HCT116 (cell line): ENCODE measurements at regions not wholly inside any gene's neighbourhood (a gene's known extent, or its start where the extent isn't known, plus 50 kb on each side); places are given as distances from the start of the nearest gene placed in this dataset.

Source experiments
- ATAC-seq: fragments of 200-7000 bp; cut with Tn5 transposase; 2 replicates; pipeline ENCODE4 v1.9.1; 2020; ENCODE audit warnings: mild to moderate bottlenecking, moderate library complexity
- BruUV-seq: library from RNA; stranded (reverse); fragments of 400-500 nt; replicated peaks from 2 replicates; lab custom pipeline; 2021; lab: Mats Ljungman, UMichigan
- CTCF ChIA-PET: fragments of 300-600 bp; sonication (Branson Sonifier 250); formaldehyde crosslinking; loops from one replicate; lab custom pipeline; 2021; ENCODE audit warnings: antibody characterized with exemption; lab: Charles Lee
- POLR2A ChIA-PET: fragments of 300-600, 350-600 bp; sonication (Branson Sonifier 250); formaldehyde crosslinking; loops from one replicate; lab custom pipeline; 2021; ENCODE audit warnings: antibody characterized with exemption; lab: Charles Lee
- RAD21 ChIA-PET, 2 experiments: fragments of 300-600 bp; sonication (Branson Sonifier 250); formaldehyde crosslinking; loops; one replicate each; lab custom pipeline; 2023; ENCODE audit warnings: low total read pairs in 2 of 2; ENCODE audit not compliant: uncharacterized antibody in 2 of 2, unreplicated experiment in 2 of 2, low non-redundant PET in 1 of 2; lab: Charles Lee
- DNase-seq: peaks from one replicate; pipeline ENCODE4 v3.0.0-alpha.2; 2010; ENCODE audit warnings: low read depth, low spot score
- H2AFZ ChIP-seq: fragments of 200-600 bp; shearing (Covaris generic), sonication (generic); 2 replicates; pipeline ENCODE4 v1.6.1; 2017; ENCODE audit warnings: low read depth, mixed run types, mixed read lengths, antibody characterized with exemption, low read length; ENCODE audit not compliant: poor library complexity, severe bottlenecking
- H3K27ac ChIP-seq: 2 replicates; pipeline ENCODE4 v1.5.1; 2012; ENCODE audit warnings: low read depth, low read length
- H3K27me3 ChIP-seq: fragments of 200-600 bp; sonication (generic); 2 replicates; pipeline ENCODE4 v1.6.1; 2016; ENCODE audit warnings: mixed run types, low read length, mixed read lengths; ENCODE audit not compliant: insufficient read depth
- H3K36me3 ChIP-seq, 2 experiments: fragments of 200-500 bp in 1 of 2; fragments of 200-600 bp in 1 of 2; sonication (Bioruptor generic) in 1 of 2; sonication (generic) in 1 of 2; 2 replicates each; pipeline versions ENCODE4 v1.5.1 to v1.6.1; 2014 to 2016; ENCODE audit warnings: low read length in 2 of 2, inconsistent platforms in 1 of 2, mixed read lengths in 1 of 2, mixed run types in 1 of 2; ENCODE audit not compliant: insufficient read depth in 2 of 2, control insufficient read depth in 1 of 2
- H3K4me1 ChIP-seq, 2 experiments: fragments of 200-600 bp in 1 of 2; sonication (generic) in 1 of 2; 2 replicates each; pipeline versions ENCODE4 v1.5.1 to v1.6.1; 2012 to 2017; ENCODE audit warnings: low read length in 2 of 2, inconsistent platforms in 1 of 2, mild to moderate bottlenecking in 1 of 2, mixed read lengths in 1 of 2, mixed run types in 1 of 2, moderate library complexity in 1 of 2; ENCODE audit not compliant: insufficient read depth in 2 of 2, control insufficient read depth in 1 of 2
- H3K4me2 ChIP-seq: fragments of 200-600 bp; sonication (generic); 2 replicates; pipeline ENCODE4 v1.6.1; 2017; ENCODE audit warnings: mixed run types, low read length, mixed read lengths
- H3K4me3 ChIP-seq, 2 experiments: fragments of 200-600 bp in 1 of 2; sonication (generic) in 1 of 2; replicated peaks in 1 of 2; 2 replicates each; pipeline ENCODE4 v1.5.1; 2011 to 2016; ENCODE audit warnings: low read length in 2 of 2, control low read depth in 1 of 2, low read depth in 1 of 2, mild to moderate bottlenecking in 1 of 2, mixed read lengths in 1 of 2, mixed run types in 1 of 2
- H3K79me2 ChIP-seq: fragments of 200-600 bp; sonication (generic); 2 replicates; pipeline ENCODE4 v1.6.1; 2017; ENCODE audit warnings: mild to moderate bottlenecking, mixed run types, low read length, moderate library complexity, mixed read lengths; ENCODE audit not compliant: insufficient read depth
- H3K9ac ChIP-seq: fragments of 200-600 bp; sonication (generic); 2 replicates; pipeline ENCODE4 v1.6.1; 2016; ENCODE audit warnings: low read length, mixed read lengths
- H3K9me2 ChIP-seq: fragments of 200-600 bp; sonication (generic), shearing (Covaris generic); 2 replicates; pipeline ENCODE4 v1.6.1; 2017; ENCODE audit warnings: mixed run types, mild to moderate bottlenecking, moderate library complexity; ENCODE audit not compliant: insufficient read depth
- H3K9me3 ChIP-seq, 2 experiments: fragments of 200-500 bp in 1 of 2; fragments of 200-600 bp in 1 of 2; sonication (Bioruptor generic) in 1 of 2; sonication (generic) in 1 of 2; 2 replicates each; pipeline ENCODE4 v1.6.1; 2014 to 2017; ENCODE audit warnings: low read length in 2 of 2, mixed read lengths in 2 of 2, inconsistent platforms in 1 of 2, low read depth in 1 of 2, mild to moderate bottlenecking in 1 of 2, mixed run types in 1 of 2, moderate library complexity in 1 of 2; ENCODE audit not compliant: control insufficient read depth in 1 of 2, insufficient read depth in 1 of 2
- H4K20me1 ChIP-seq: fragments of 200-600 bp; sonication (generic), shearing (Covaris generic); 2 replicates; pipeline ENCODE4 v1.6.1; 2017; ENCODE audit warnings: mixed run types, mild to moderate bottlenecking, moderate library complexity; ENCODE audit not compliant: insufficient read depth
- RAD21 ChIP-seq: IDR thresholded peaks from 2 replicates; pipeline ENCODE4 v1.6.1; 2012; ENCODE audit warnings: low read depth, mild to moderate bottlenecking
- REST ChIP-seq: IDR thresholded peaks from 2 replicates; pipeline ENCODE4 v1.6.1; 2012; ENCODE audit warnings: low read depth
- TCF7L2 ChIP-seq: IDR thresholded peaks from 2 replicates; pipeline ENCODE4 v1.7.0; 2011; ENCODE audit warnings: borderline replicate concordance, inconsistent platforms; ENCODE audit not compliant: insufficient read depth, insufficient read length; ENCODE audit errors: extremely low read depth
- intact Hi-C: fragments of 100-400 bp; cut with micrococcal nuclease; formaldehyde crosslinking; loops from 2 replicates; pipeline ENCODE4 v1.10.0; 2022

GRCh38 chr11:71191201-71191600 is 61.2 kb downstream of the SHANK2 start:
- CTCF ChIA-PET = no interaction called here
- no TSS peak for BruUV-seq

GRCh38 chr11:71190551-71190950 is 61.8 kb downstream of the SHANK2 start:
- no TSS peak for BruUV-seq
- Histone ChIP-seq H3K4me1 (no peaks in the 10 kb centered on the region), H3K4me2 (no peak overlapping the region), H3K27me3 (no peaks in the 10 kb centered on the region), H3K27ac (no peak overlapping the region), H3K79me2 (no peaks in the 10 kb centered on the region), H3K9me3 (no peaks in the 10 kb centered on the region), H3K9me2 (no peaks in the 10 kb centered on the region), H3K4me3 (no peak overlapping the region), H3K9ac (no peak overlapping the region), H4K20me1 (no peaks in the 10 kb centered on the region), H2AFZ (no peak overlapping the region), H3K36me3 (no peaks in the 10 kb centered on the region)
- intact Hi-C loops = no loop called here
- ATAC-seq (no peak), DNase-seq (no peak)
- ChIA-PET POLR2A (no interaction called here), RAD21 (no interaction called here), CTCF (no interaction called here)
- TF ChIP-seq REST = no peak

More at GRCh38 chr11:71191201-71191600, 61.2 kb downstream of the SHANK2 start:
- Histone ChIP-seq H2AFZ (no peak overlapping the region), H3K79me2 (no peaks in the 10 kb centered on the region), H3K27ac (no peak overlapping the region), H3K9me3 (no peaks in the 10 kb centered on the region), H3K9ac (no peak overlapping the region), H3K27me3 (no peaks in the 10 kb centered on the region), H4K20me1 (no peaks in the 10 kb centered on the region), H3K4me1 (no peaks in the 10 kb centered on the region), H3K4me2 (no peak overlapping the region), H3K4me3 (no peak overlapping the region), H3K36me3 (no peaks in the 10 kb centered on the region), H3K9me2 (no peaks in the 10 kb centered on the region)
- POLR2A ChIA-PET = no interaction called here
- RAD21 ChIA-PET = no interaction called here
- ATAC-seq = no peak
- intact Hi-C loops = no loop called here
- TF ChIP-seq TCF7L2 = no peak
- TF ChIP-seq RAD21 = no peak
- DNase-seq = no peak
